ENCODE measurements at regions not wholly inside any gene's neighbourhood (a gene's known extent, or its start where the extent isn't known, plus 50 kb on each side); places are given as distances from the start of the nearest gene placed in this dataset.

DNA sequence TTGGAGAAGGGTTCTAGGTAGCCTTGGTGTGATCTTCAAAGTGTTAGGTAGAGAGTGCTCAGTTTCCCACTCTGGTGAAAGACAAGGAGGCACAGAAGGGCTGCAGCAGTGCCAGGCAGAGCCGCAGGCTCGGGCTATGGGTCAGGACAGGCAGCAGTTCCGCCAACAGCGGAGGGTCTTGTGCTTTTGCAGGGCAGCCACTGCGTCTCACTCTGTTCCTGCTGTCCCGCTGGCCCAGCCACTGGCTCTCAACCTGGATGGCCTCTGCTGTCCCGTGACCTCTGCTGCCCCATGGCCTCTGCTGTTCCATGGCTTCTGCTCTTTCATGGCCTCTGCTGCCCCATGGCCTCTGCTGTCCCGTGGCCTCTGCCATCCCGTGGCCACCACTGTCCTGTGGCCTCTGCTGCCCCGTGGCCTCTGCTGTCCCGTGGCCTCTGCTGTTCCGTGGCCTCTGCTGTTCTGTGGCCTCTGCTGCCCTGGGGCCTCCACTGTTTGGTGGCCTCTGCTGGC lies 175.7 kb downstream of the URI1 start:
- DNase-seq (ENCODE audit: low spot score in 2 of 2), result no peak
- TF ChIP-seq POLR2A (IDR thresholded peaks at IDR 0.05), result no peak
- no peak for TF ChIP-seq CTCF (IDR thresholded peaks at IDR 0.05)
- intact Hi-C loops (cut with DNase I; ENCODE audit: low total_unique reads), result no loop called here
- no peak overlapping the region for H3K4me3 ChIP-seq (ENCODE audit: low read depth, poor library complexity, severe bottlenecking)
- 90 to 93% methylated on average over 12 of the region's 12 CpGs for WGBS, 2 donors

DNA sequence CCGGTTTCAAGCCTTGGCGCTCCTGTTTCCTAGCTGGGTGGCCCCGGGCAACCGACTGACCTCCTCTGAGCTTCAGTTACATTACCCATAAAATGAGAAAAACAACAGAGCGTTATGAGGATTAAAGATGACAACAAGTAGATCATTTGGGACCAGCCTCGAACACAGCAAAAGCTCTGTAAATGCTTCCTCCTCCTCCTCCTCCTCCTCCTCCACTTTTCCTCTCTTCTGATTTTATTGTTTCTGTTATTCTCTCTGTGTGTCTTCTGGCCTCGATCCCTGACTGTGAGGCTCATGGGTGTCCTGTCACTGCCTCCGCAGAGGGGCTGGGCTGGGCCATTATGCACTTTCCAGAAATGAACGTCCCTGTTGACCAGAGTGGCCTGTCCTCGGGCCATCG lies 176.2 kb downstream of the URI1 start:
- WGBS, 2 donors, result 84% methylated on average over 11 of the region's 11 CpGs
- no peak overlapping the region for H3K4me3 ChIP-seq (ENCODE audit: low read depth, poor library complexity, severe bottlenecking)
- intact Hi-C loops (cut with DNase I; ENCODE audit: low total_unique reads), result no loop called here
- no peak for DNase-seq (ENCODE audit: low spot score in 2 of 2)
- no peak for TF ChIP-seq CTCF (IDR thresholded peaks at IDR 0.05)
- no peak for TF ChIP-seq POLR2A (IDR thresholded peaks at IDR 0.05)

- H3K4me3 ChIP-seq (ENCODE audit: low read depth, poor library complexity, severe bottlenecking), result no peak overlapping the region
- intact Hi-C loops (cut with DNase I; ENCODE audit: low total_unique reads), result no loop called here
- WGBS, 2 donors, result 79 to 83% methylated on average over 11 to 12 of the region's 12 CpGs
- no peak for DNase-seq (ENCODE audit: low spot score in 2 of 2)
- TF ChIP-seq POLR2A (IDR thresholded peaks at IDR 0.05), result no peak
- no peak for TF ChIP-seq CTCF (IDR thresholded peaks at IDR 0.05)
These were observed 176.7 kb downstream of the URI1 start for GRCh38 chr19:30118760-30119159.

- no peak for DNase-seq (ENCODE audit: low spot score in 2 of 2)
- intact Hi-C loops (cut with DNase I; ENCODE audit: low total_unique reads), result no loop called here
- 62 to 75% methylated on average over 12 of the region's 12 CpGs for WGBS, 2 donors
- H3K4me3 ChIP-seq (ENCODE audit: low read depth, poor library complexity, severe bottlenecking), result no peak overlapping the region
- TF ChIP-seq POLR2A (IDR thresholded peaks at IDR 0.05) (no peak), CTCF (IDR thresholded peaks at IDR 0.05) (no peak)
These were observed 177.3 kb downstream of the URI1 start for GRCh38 chr19:30119180-30119908.

- intact Hi-C loops (cut with DNase I; ENCODE audit: low total_unique reads), result no loop called here
- DNase-seq (ENCODE audit: low spot score in 2 of 2), result no peak
- WGBS, 2 donors, result 89 to 94% methylated on average over 4 of the region's 4 CpGs
These were observed 178.9 kb downstream of the URI1 start for GRCh38 chr19:30120860-30121484.

More at GRCh38 chr19:30120860-30121484, 178.9 kb downstream of the URI1 start:
- TF ChIP-seq POLR2A (IDR thresholded peaks at IDR 0.05), result no peak
- TF ChIP-seq CTCF (IDR thresholded peaks at IDR 0.05), result no peak
- no peak overlapping the region for H3K4me3 ChIP-seq (ENCODE audit: low read depth, poor library complexity, severe bottlenecking)

Data from lower leg skin (tissue), 4 donors.